MM.1S (cell line): ENCODE measurements at regions not wholly inside any gene's neighbourhood (a gene's known extent, or its start where the extent isn't known, plus 50 kb on each side); places are given as distances from the start of the nearest gene placed in this dataset.

Source experiments
- EZH2 ChIP-seq: fragments of 300-600 bp; sonication (generic); optimal IDR thresholded peaks from 2 replicates; pipeline ENCODE3; 2017; ENCODE audit warnings: low read depth, mild to moderate bottlenecking, antibody characterized with exemption, low read length, mixed read lengths
- TF ChIP-seq, protein P1 (sequence below): fragments of 300-600 bp; sonication (generic); IDR thresholded peaks from 2 replicates; pipeline ENCODE4 v1.5.1; 2016; ENCODE audit warnings: antibody characterized with exemption, low read length, mixed read lengths

DNA sequence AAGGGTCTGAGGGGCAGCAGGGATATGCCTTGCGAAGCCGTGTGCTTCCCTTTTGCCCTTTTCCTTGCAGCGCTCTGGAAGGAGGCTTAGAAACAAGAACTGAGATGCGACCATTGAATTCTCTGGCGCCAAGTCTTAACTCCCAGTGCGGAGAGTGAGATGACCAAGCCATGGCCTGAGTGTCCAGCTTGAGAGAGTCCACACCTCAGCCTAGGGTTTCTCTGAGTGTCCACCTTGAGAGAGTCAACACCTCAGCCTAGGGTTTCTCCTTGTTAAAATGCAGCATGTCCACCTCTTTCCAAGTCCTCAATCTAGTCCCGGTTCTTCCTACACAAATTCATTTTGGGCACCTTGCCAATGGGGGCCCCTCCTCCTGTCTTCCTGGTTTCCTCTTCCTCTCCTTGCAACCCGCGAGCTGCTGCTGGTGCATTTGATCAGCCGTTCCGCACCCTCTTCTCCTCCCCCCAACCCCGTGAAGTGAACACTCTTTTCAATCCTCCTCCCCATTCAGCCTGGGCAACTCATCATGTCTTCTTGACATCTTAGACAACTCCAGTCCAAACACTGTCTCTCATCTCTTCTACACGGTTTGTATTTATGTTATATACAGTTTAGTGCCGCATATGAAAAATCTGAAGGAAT, 178.2 kb upstream of the PITRM1 start:
- no peak for TF ChIP-seq EZH2
- TF ChIP-seq, protein P1, sequence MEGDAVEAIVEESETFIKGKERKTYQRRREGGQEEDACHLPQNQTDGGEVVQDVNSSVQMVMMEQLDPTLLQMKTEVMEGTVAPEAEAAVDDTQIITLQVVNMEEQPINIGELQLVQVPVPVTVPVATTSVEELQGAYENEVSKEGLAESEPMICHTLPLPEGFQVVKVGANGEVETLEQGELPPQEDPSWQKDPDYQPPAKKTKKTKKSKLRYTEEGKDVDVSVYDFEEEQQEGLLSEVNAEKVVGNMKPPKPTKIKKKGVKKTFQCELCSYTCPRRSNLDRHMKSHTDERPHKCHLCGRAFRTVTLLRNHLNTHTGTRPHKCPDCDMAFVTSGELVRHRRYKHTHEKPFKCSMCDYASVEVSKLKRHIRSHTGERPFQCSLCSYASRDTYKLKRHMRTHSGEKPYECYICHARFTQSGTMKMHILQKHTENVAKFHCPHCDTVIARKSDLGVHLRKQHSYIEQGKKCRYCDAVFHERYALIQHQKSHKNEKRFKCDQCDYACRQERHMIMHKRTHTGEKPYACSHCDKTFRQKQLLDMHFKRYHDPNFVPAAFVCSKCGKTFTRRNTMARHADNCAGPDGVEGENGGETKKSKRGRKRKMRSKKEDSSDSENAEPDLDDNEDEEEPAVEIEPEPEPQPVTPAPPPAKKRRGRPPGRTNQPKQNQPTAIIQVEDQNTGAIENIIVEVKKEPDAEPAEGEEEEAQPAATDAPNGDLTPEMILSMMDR: no peak
